Activated CD8-positive, alpha-beta T cell treated with anti-CD3 and anti-CD28 coated beads for 36 hours (primary cell): ENCODE measurements at regions not wholly inside any gene's neighbourhood (a gene's known extent, or its start where the extent isn't known, plus 50 kb on each side); places are given as distances from the start of the nearest gene placed in this dataset.

ENCODE experiments used
- ATAC-seq: fragments of 200-7000 bp; cut with Tn5 transposase; one replicate; pipeline ENCODE4 v1.10.0; 2021; ENCODE audit warnings: mild to moderate bottlenecking, moderate library complexity
- CTCF ChIA-PET: fragments of 350-600 bp; sonication (Branson Sonifier 250); formaldehyde crosslinking; loops from one replicate; lab custom pipeline; 2021; ENCODE audit warnings: antibody characterized with exemption; lab: Charles Lee
- POLR2A ChIA-PET: fragments of 350-600 bp; sonication (Branson Sonifier 250); formaldehyde crosslinking; loops from one replicate; lab custom pipeline; 2021; ENCODE audit warnings: antibody characterized with exemption; lab: Charles Lee
- DNase-seq: peaks from one replicate; pipeline ENCODE4 v3.0.0-alpha.2; 2020
- H3K27ac Mint-ChIP-seq: one replicate; pipeline ENCODE4 v1.8.0; 2021; ENCODE audit warnings: mild to moderate bottlenecking, mixed read lengths
- H3K27me3 Mint-ChIP-seq: one replicate; pipeline ENCODE4 v1.8.0; 2021; ENCODE audit warnings: mixed read lengths
- H3K36me3 Mint-ChIP-seq: one replicate; pipeline ENCODE4 v1.8.0; 2021; ENCODE audit warnings: low read depth, mixed read lengths
- H3K4me1 Mint-ChIP-seq: one replicate; pipeline ENCODE4 v1.8.0; 2021; ENCODE audit warnings: low read depth, mixed read lengths
- H3K4me3 Mint-ChIP-seq: one replicate; pipeline ENCODE4 v1.8.0; 2021; ENCODE audit warnings: mild to moderate bottlenecking, moderate library complexity, mixed read lengths
- H3K9me3 Mint-ChIP-seq: one replicate; pipeline ENCODE4 v1.8.0; 2021; ENCODE audit warnings: mixed read lengths
- CTCF ChIP-seq: fragments of 200-600 bp; IDR thresholded peaks from one replicate; pipeline ENCODE4 v1.8.0; 2022; ENCODE audit warnings: antibody characterized with exemption, mild to moderate bottlenecking
- intact Hi-C: fragments of 100-400 bp; cut with micrococcal nuclease; formaldehyde crosslinking; loops from one replicate; pipeline ENCODE4 v1.10.0; 2022

GRCh38 chr9:21741151-21741550, 61.3 kb upstream of the MTAP start:
- Mint-ChIP-seq H3K27ac (no peak overlapping the region), H3K9me3 (no peaks in the 10 kb centered on the region), H3K4me1 (no peaks in the 10 kb centered on the region), H3K36me3 (no peaks in the 10 kb centered on the region), H3K27me3 (peaks cover 4% of the 10 kb centered on the region), H3K4me3 (no peak overlapping the region)
- no peak for TF ChIP-seq CTCF
- ChIA-PET POLR2A (no interaction called here), CTCF (interaction anchor here (1.1 kb wide), 1 partner anchor 10 kb away, joined by 3 read pairs; no protein-coding TSS in a partner anchor)
- no peak for ATAC-seq
- no peak for DNase-seq
- intact Hi-C loops = no loop called here

GRCh38 chr9:21744320-21744719, 58.1 kb upstream of the MTAP start:
- peaks cover 9% of the 10 kb centered on the region for H3K27me3 Mint-ChIP-seq
- ChIA-PET CTCF (no interaction called here), POLR2A (no interaction called here)
- no peaks in the 10 kb centered on the region for H3K4me1 Mint-ChIP-seq
- no peak overlapping the region for H3K27ac Mint-ChIP-seq
- H3K36me3 Mint-ChIP-seq = no peaks in the 10 kb centered on the region
- intact Hi-C loops = no loop called here
- no peak for DNase-seq
- ATAC-seq = no peak
- H3K9me3 Mint-ChIP-seq = no peaks in the 10 kb centered on the region
- H3K4me3 Mint-ChIP-seq = no peak overlapping the region
- TF ChIP-seq CTCF = no peak

- Mint-ChIP-seq H3K27me3 (peaks cover 10% of the 10 kb centered on the region), H3K27ac (no peak overlapping the region), H3K36me3 (no peaks in the 10 kb centered on the region), H3K9me3 (no peaks in the 10 kb centered on the region), H3K4me1 (no peaks in the 10 kb centered on the region), H3K4me3 (no peak overlapping the region)
- intact Hi-C loops = no loop called here
- DNase-seq (no peak), ATAC-seq (no peak)
- CTCF ChIA-PET = interaction anchor here (1.6 kb wide), 1 partner anchor 32 kb away, joined by 4 read pairs; no protein-coding TSS in a partner anchor
- TF ChIP-seq CTCF = no peak
- POLR2A ChIA-PET = no interaction called here
These were observed 57.6 kb upstream of the MTAP start for GRCh38 chr9:21744841-21745240.

- CTCF ChIA-PET = interaction anchor here (1.6 to 1.7 kb wide), 2 partner anchors 8 to 33 kb away, joined by 3 to 4 read pairs; no protein-coding TSS in a partner anchor
- intact Hi-C loops = no loop called here
- Mint-ChIP-seq H3K36me3 (no peaks in the 10 kb centered on the region), H3K9me3 (no peaks in the 10 kb centered on the region), H3K4me1 (no peaks in the 10 kb centered on the region), H3K4me3 (no peak overlapping the region), H3K27ac (no peak overlapping the region), H3K27me3 (peaks cover 13% of the 10 kb centered on the region)
- TF ChIP-seq CTCF = no peak
- POLR2A ChIA-PET = no interaction called here
- no peak for ATAC-seq
- no peak for DNase-seq
These were observed 55.9 kb upstream of the MTAP start for GRCh38 chr9:21746550-21746949.

GRCh38 chr9:21747175-21747574, 55.3 kb upstream of the MTAP start:
- no peak overlapping the region for H3K27ac Mint-ChIP-seq
- ChIA-PET POLR2A (no interaction called here), CTCF (interaction anchor here (1.7 kb wide), 1 partner anchor 9 kb away, joined by 3 read pairs; no protein-coding TSS in a partner anchor)
- no peak overlapping the region for H3K4me3 Mint-ChIP-seq
- no peak for ATAC-seq
- DNase-seq = no peak
- TF ChIP-seq CTCF = no peak
- no peaks in the 10 kb centered on the region for H3K4me1 Mint-ChIP-seq
- H3K36me3 Mint-ChIP-seq = no peaks in the 10 kb centered on the region
- H3K9me3 Mint-ChIP-seq = no peaks in the 10 kb centered on the region
- peaks cover 15% of the 10 kb centered on the region for H3K27me3 Mint-ChIP-seq
- intact Hi-C loops = no loop called here
